Glutamatergic neuron (in vitro differentiated cells): ENCODE measurements at regions not wholly inside any gene's neighbourhood (a gene's known extent, or its start where the extent isn't known, plus 50 kb on each side); places are given as distances from the start of the nearest gene placed in this dataset.

ENCODE experiments used
- DNase-seq: peaks from one replicate; pipeline ENCODE4 v3.0.0; 2022
- H3K27ac Mint-ChIP-seq: one replicate; pipeline ENCODE4 v1.8.0; 2020; ENCODE audit warnings: mild to moderate bottlenecking, mixed read lengths, inconsistent platforms; ENCODE audit not compliant: unreplicated experiment
- H3K27me3 Mint-ChIP-seq: one replicate; pipeline ENCODE4 v1.8.0; 2020; ENCODE audit warnings: mild to moderate bottlenecking, moderate library complexity, mixed read lengths, inconsistent platforms; ENCODE audit not compliant: unreplicated experiment
- H3K36me3 Mint-ChIP-seq: one replicate; pipeline ENCODE4 v1.8.0; 2020; ENCODE audit warnings: mild to moderate bottlenecking, mixed read lengths, inconsistent platforms; ENCODE audit not compliant: unreplicated experiment
- H3K4me1 Mint-ChIP-seq: one replicate; pipeline ENCODE4 v1.8.0; 2020; ENCODE audit warnings: mild to moderate bottlenecking, low read depth, mixed read lengths, inconsistent platforms; ENCODE audit not compliant: unreplicated experiment
- H3K4me3 Mint-ChIP-seq: one replicate; pipeline ENCODE4 v1.8.0; 2020; ENCODE audit warnings: mild to moderate bottlenecking, mixed read lengths, inconsistent platforms; ENCODE audit not compliant: unreplicated experiment
- H3K9me3 Mint-ChIP-seq: one replicate; pipeline ENCODE4 v1.8.0; 2020; ENCODE audit warnings: mild to moderate bottlenecking, moderate library complexity, mixed read lengths, inconsistent platforms; ENCODE audit not compliant: unreplicated experiment
- TF ChIP-seq, protein P1 (sequence below): fragments of 200-600 bp; sonication (generic); IDR thresholded peaks from one replicate; pipeline ENCODE4 v1.5.0; 2021; ENCODE audit not compliant: partially characterized antibody, unreplicated experiment

GRCh38 chr5:20559845-20560244 lies 571.8 kb upstream of the CDH18 start:
- no peaks in the 10 kb centered on the region for H3K27me3 Mint-ChIP-seq
- no peaks in the 10 kb centered on the region for H3K4me1 Mint-ChIP-seq
- H3K4me3 Mint-ChIP-seq: no peak overlapping the region
- TF ChIP-seq, protein P1, sequence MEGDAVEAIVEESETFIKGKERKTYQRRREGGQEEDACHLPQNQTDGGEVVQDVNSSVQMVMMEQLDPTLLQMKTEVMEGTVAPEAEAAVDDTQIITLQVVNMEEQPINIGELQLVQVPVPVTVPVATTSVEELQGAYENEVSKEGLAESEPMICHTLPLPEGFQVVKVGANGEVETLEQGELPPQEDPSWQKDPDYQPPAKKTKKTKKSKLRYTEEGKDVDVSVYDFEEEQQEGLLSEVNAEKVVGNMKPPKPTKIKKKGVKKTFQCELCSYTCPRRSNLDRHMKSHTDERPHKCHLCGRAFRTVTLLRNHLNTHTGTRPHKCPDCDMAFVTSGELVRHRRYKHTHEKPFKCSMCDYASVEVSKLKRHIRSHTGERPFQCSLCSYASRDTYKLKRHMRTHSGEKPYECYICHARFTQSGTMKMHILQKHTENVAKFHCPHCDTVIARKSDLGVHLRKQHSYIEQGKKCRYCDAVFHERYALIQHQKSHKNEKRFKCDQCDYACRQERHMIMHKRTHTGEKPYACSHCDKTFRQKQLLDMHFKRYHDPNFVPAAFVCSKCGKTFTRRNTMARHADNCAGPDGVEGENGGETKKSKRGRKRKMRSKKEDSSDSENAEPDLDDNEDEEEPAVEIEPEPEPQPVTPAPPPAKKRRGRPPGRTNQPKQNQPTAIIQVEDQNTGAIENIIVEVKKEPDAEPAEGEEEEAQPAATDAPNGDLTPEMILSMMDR: no peak
- no peak overlapping the region for H3K27ac Mint-ChIP-seq
- H3K9me3 Mint-ChIP-seq: no peaks in the 10 kb centered on the region
- no peak for DNase-seq
- no peaks in the 10 kb centered on the region for H3K36me3 Mint-ChIP-seq

- TF ChIP-seq, protein P1: no peak
- DNase-seq: no peak
- Mint-ChIP-seq H3K4me1 (no peaks in the 10 kb centered on the region), H3K9me3 (no peaks in the 10 kb centered on the region), H3K36me3 (no peaks in the 10 kb centered on the region), H3K27ac (no peak overlapping the region), H3K4me3 (no peak overlapping the region), H3K27me3 (no peaks in the 10 kb centered on the region)
These were observed 568.2 kb upstream of the CDH18 start for GRCh38 chr5:20556115-20556763.

GRCh38 chr5:20555034-20555433 lies 567.0 kb upstream of the CDH18 start:
- no peak overlapping the region for H3K4me3 Mint-ChIP-seq
- no peak overlapping the region for H3K27ac Mint-ChIP-seq
- H3K4me1 Mint-ChIP-seq: no peaks in the 10 kb centered on the region
- DNase-seq: no peak
- H3K9me3 Mint-ChIP-seq: no peaks in the 10 kb centered on the region
- no peaks in the 10 kb centered on the region for H3K36me3 Mint-ChIP-seq
- TF ChIP-seq, protein P1: no peak
- no peaks in the 10 kb centered on the region for H3K27me3 Mint-ChIP-seq

GRCh38 chr5:20554001-20554400 lies 566.0 kb upstream of the CDH18 start:
- no peak overlapping the region for H3K27ac Mint-ChIP-seq
- no peak for DNase-seq
- H3K9me3 Mint-ChIP-seq: no peaks in the 10 kb centered on the region
- TF ChIP-seq, protein P1: no peak
- no peaks in the 10 kb centered on the region for H3K27me3 Mint-ChIP-seq
- no peak overlapping the region for H3K4me3 Mint-ChIP-seq
- H3K4me1 Mint-ChIP-seq: no peaks in the 10 kb centered on the region
- H3K36me3 Mint-ChIP-seq: no peaks in the 10 kb centered on the region

GRCh38 chr5:20537911-20538703 lies 550.1 kb upstream of the CDH18 start:
- no peaks in the 10 kb centered on the region for H3K36me3 Mint-ChIP-seq
- H3K4me3 Mint-ChIP-seq: no peak overlapping the region
- H3K27me3 Mint-ChIP-seq: no peaks in the 10 kb centered on the region
- TF ChIP-seq, protein P1: no peak
- no peaks in the 10 kb centered on the region for H3K4me1 Mint-ChIP-seq
- no peak for DNase-seq
- no peak overlapping the region for H3K27ac Mint-ChIP-seq
- H3K9me3 Mint-ChIP-seq: no peaks in the 10 kb centered on the region
